Neuronal stem cell (in vitro differentiated cells): ENCODE measurements at regions not wholly inside any gene's neighbourhood (a gene's known extent, or its start where the extent isn't known, plus 50 kb on each side); places are given as distances from the start of the nearest gene placed in this dataset.

ENCODE experiments used
- DNase-seq: peaks from one replicate; pipeline ENCODE4 v3.0.0-alpha.2; 2013; ENCODE audit warnings: low spot score
- H2AFZ ChIP-seq: one replicate; pipeline ENCODE4 v1.6.1; 2013; ENCODE audit warnings: mild to moderate bottlenecking, low read length, inconsistent platforms
- H2AK5ac ChIP-seq: 2 replicates; pipeline ENCODE4 v1.6.1; 2013; ENCODE audit warnings: low read depth, mild to moderate bottlenecking, inconsistent platforms, low read length, moderate library complexity, mixed read lengths
- H2BK120ac ChIP-seq: 2 replicates; pipeline ENCODE4 v1.6.1; 2013; ENCODE audit warnings: low read depth, mild to moderate bottlenecking, inconsistent platforms, low read length, moderate library complexity, mixed read lengths
- H2BK12ac ChIP-seq: one replicate; pipeline ENCODE4 v1.6.1; 2013; ENCODE audit warnings: low read length, inconsistent platforms
- H2BK15ac ChIP-seq: 2 replicates; pipeline ENCODE4 v1.6.1; 2013; ENCODE audit warnings: mild to moderate bottlenecking, low read length, inconsistent platforms, mixed read lengths
- H2BK5ac ChIP-seq: one replicate; pipeline ENCODE4 v1.6.1; 2013; ENCODE audit warnings: inconsistent platforms, mild to moderate bottlenecking, low read length, moderate library complexity
- H3K14ac ChIP-seq: one replicate; pipeline ENCODE4 v1.6.1; 2013; ENCODE audit warnings: low read length, inconsistent platforms
- H3K18ac ChIP-seq: 2 replicates; pipeline ENCODE4 v1.6.1; 2013; ENCODE audit warnings: low read length, inconsistent platforms
- H3K23ac ChIP-seq: 2 replicates; pipeline ENCODE4 v1.6.1; 2013; ENCODE audit warnings: low read depth, mild to moderate bottlenecking, mixed read lengths, low read length, inconsistent platforms; ENCODE audit not compliant: poor library complexity
- H3K27ac ChIP-seq: replicated peaks from 3 replicates; pipeline ENCODE4 v1.5.1; 2013; ENCODE audit warnings: low read length, inconsistent platforms
- H3K27me3 ChIP-seq, 3 experiments: 2 replicates each; pipeline ENCODE4 v1.6.1; 2013; ENCODE audit warnings: low read length in 3 of 3, mild to moderate bottlenecking in 2 of 3, inconsistent platforms in 1 of 3, low read depth in 1 of 3, mixed read lengths in 1 of 3, moderate library complexity in 1 of 3; ENCODE audit not compliant: control insufficient read depth in 3 of 3, insufficient read depth in 3 of 3
- H3K36me3 ChIP-seq, 2 donors: replicated peaks in 1 of 2; 2 replicates each; pipeline ENCODE4 v1.6.1; 2013; ENCODE audit warnings: low read length in 2 of 2; ENCODE audit not compliant: control insufficient read depth in 2 of 2, insufficient read depth in 2 of 2
- H3K4ac ChIP-seq: 2 replicates; pipeline ENCODE4 v1.6.1; 2013; ENCODE audit warnings: inconsistent platforms, mild to moderate bottlenecking, low read length, moderate library complexity
- H3K4me1 ChIP-seq, 2 donors: 1 replicate in 1 of 2; 2 replicates in 1 of 2; pipeline ENCODE4 v1.6.1; 2013; ENCODE audit warnings: low read length in 2 of 2, low read depth in 1 of 2; ENCODE audit not compliant: control insufficient read depth in 2 of 2, insufficient read depth in 1 of 2
- H3K4me2 ChIP-seq: one replicate; pipeline ENCODE4 v1.6.1; 2013; ENCODE audit warnings: mild to moderate bottlenecking, low read length, inconsistent platforms; ENCODE audit not compliant: insufficient read depth, poor library complexity, severe bottlenecking
- H3K4me3 ChIP-seq, 2 donors: 2 replicates each; pipeline ENCODE4 v1.5.1; 2013; ENCODE audit warnings: low read length in 2 of 2, mild to moderate bottlenecking in 2 of 2, inconsistent platforms in 1 of 2, moderate library complexity in 1 of 2
- H3K79me1 ChIP-seq: one replicate; pipeline ENCODE4 v1.6.1; 2013; ENCODE audit warnings: low read depth, mild to moderate bottlenecking, inconsistent platforms, low read length, moderate library complexity
- H3K9ac ChIP-seq: one replicate; pipeline ENCODE4 v1.6.1; 2013; ENCODE audit warnings: mild to moderate bottlenecking, low read depth, low read length, inconsistent platforms; ENCODE audit not compliant: poor library complexity
- H3K9me3 ChIP-seq, 2 donors: replicated peaks in 1 of 2; 2 replicates each; pipeline versions ENCODE3 to v1.6.1; 2013; ENCODE audit warnings: low read length in 2 of 2, mild to moderate bottlenecking in 2 of 2, inconsistent platforms in 1 of 2, low read depth in 1 of 2, mixed read lengths in 1 of 2, moderate library complexity in 1 of 2; ENCODE audit not compliant: control insufficient read depth in 2 of 2, insufficient read depth in 1 of 2
- H4K8ac ChIP-seq: one replicate; pipeline ENCODE4 v1.6.1; 2013; ENCODE audit warnings: low read depth, mild to moderate bottlenecking, inconsistent platforms, low read length, moderate library complexity
- H4K91ac ChIP-seq: one replicate; pipeline ENCODE4 v1.6.1; 2013; ENCODE audit warnings: low read length, low read depth, mild to moderate bottlenecking, inconsistent platforms; ENCODE audit not compliant: poor library complexity
- WGBS, 2 donors: extraction: QIAGEN DNeasy Blood & Tissue Kit; methylation state at CpG; one replicate each; pipeline ENCODE4 v1.1.7; 2013; ENCODE audit warnings: missing lambda C conversion rate in 2 of 2, mixed read lengths in 1 of 2; ENCODE audit not compliant: insufficient read length in 2 of 2, insufficient replicate concordance in 1 of 2; ENCODE audit errors: extremely low coverage in 2 of 2; 5-methylcytosine and 5-hydroxymethylcytosine counted together

DNA sequence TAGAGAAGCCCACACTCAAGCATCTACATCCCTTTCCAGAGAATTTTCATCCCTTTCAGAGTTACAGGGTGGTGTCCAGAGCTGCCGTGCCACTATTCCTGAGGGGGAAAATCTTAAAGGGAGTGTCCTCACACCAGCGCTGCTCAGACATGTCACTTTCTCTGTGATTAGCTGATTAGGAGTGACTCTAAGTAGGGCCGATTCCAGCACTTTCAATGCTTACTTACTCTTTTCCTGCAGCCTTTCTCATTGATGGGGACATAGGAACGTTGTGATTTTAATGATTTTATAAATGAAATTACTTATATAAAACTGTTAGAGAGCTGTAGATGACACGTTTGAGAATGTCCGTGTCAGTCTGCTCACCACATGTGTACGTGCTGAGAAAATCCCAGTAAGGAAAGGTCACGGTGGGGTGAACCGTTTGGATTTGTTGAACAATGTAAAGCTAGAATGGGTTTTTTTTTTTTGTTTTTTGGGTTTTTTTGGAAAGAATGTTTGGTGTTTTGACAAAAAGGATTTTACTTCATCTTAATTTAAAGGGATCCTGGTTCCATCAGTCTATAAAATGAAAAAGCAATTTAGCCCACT lies 56.6 kb upstream of the SPATA13 start:
- Histone ChIP-seq H3K36me3 (no peaks in the 10 kb centered on the region), H3K27ac (no peak overlapping the region), H3K4me1 (peaks cover 16 to 25% of the 10 kb centered on the region in 2 donors), H4K91ac (no peak overlapping the region), H3K27me3 (no peaks in the 10 kb centered on the region), H2BK120ac (no peak overlapping the region), H3K18ac (no peak overlapping the region), H3K4me3 (no peak overlapping the region), H2AFZ (peak overlapping the region; percentile 67), H2BK15ac (no peak overlapping the region), H2BK5ac (no peak overlapping the region), H3K9ac (no peak overlapping the region), H3K4me2 (no peak overlapping the region), H2BK12ac (no peak overlapping the region), H2AK5ac (no peak overlapping the region), H3K23ac (no peak overlapping the region), H3K79me1 (no peaks in the 10 kb centered on the region), H3K14ac (no peak overlapping the region), H4K8ac (no peak overlapping the region), H3K4ac (no peak overlapping the region), H3K9me3 (no peaks in the 10 kb centered on the region)
- no peak for DNase-seq
- WGBS, 2 donors: no CpG with 5 or more reads among the region's 9 CpGs

DNA sequence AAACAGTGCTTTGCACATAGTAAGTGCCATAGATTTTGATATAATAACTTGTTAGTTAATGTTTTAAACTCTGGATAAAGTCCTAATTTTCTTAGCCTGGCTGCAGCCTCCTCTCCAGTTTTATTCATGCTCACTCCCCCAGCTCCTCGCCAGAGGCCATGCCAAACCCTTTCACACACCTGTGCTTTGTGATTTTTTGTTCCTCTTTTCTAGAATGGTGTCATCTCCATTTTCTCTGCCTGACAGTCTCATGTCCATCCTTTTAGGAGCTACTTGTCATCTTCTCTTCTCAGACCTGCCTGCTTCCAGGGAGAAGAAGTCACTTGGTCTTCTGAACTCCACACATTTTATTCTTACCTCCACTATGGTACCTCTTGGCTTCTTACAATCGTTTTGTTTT lies 55.8 kb upstream of the SPATA13 start:
- Histone ChIP-seq H2AFZ (no peak overlapping the region), H2BK12ac (no peak overlapping the region), H3K4me1 (peaks cover 13 to 18% of the 10 kb centered on the region in 2 donors), H3K23ac (no peak overlapping the region), H3K79me1 (no peaks in the 10 kb centered on the region), H3K27me3 (no peaks in the 10 kb centered on the region), H3K4me2 (no peak overlapping the region), H3K36me3 (no peaks in the 10 kb centered on the region), H3K14ac (no peak overlapping the region), H4K91ac (no peak overlapping the region), H2AK5ac (no peak overlapping the region), H2BK15ac (no peak overlapping the region), H3K9me3 (no peaks in the 10 kb centered on the region), H3K9ac (no peak overlapping the region), H3K27ac (no peak overlapping the region), H3K4ac (no peak overlapping the region), H2BK5ac (no peak overlapping the region), H4K8ac (no peak overlapping the region), H3K4me3 (no peak overlapping the region), H3K18ac (no peak overlapping the region), H2BK120ac (no peak overlapping the region)
- no CpG with 5 or more reads among the region's 2 CpGs for WGBS, 2 donors
- DNase-seq: no peak

DNA sequence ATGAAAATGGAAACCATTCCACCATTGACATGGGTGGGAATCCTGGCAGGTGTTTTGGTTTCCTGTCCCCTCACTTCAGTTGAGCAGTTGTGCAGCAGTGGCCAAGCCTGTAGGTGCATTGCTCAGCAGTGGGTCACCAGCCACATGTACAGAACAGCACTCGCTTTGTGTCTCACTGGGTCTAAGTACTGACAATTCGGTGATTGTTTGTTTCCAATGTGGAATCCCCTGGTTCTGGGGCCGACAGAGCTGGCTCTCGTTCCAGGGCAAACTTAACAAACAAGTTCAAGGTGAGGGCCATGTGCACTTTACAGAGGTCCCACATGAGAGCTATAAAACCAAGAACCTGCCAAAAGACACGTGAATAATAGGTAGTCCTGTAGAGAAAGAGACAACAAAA lies 54.1 kb upstream of the SPATA13 start:
- no peaks in the 10 kb centered on the region for H3K9me3 ChIP-seq
- H2AK5ac ChIP-seq: no peak overlapping the region
- peaks cover 10 to 18% of the 10 kb centered on the region in 2 donors for H3K4me1 ChIP-seq
- H3K4ac ChIP-seq: no peak overlapping the region
- no peak overlapping the region for H4K91ac ChIP-seq
- no peak overlapping the region for H3K9ac ChIP-seq
- no peak overlapping the region for H4K8ac ChIP-seq
- H3K27ac ChIP-seq: no peak overlapping the region
- H3K36me3 ChIP-seq: no peaks in the 10 kb centered on the region
- H3K4me3 ChIP-seq: no peak overlapping the region
- no peak overlapping the region for H2BK15ac ChIP-seq
- H3K79me1 ChIP-seq: no peaks in the 10 kb centered on the region
- H3K18ac ChIP-seq: peak overlapping the region; percentile 45
- DNase-seq: no peak
- no peak overlapping the region for H2AFZ ChIP-seq
- H3K4me2 ChIP-seq: no peak overlapping the region
- H2BK5ac ChIP-seq: no peak overlapping the region
- H2BK120ac ChIP-seq: no peak overlapping the region
- no CpG with 5 or more reads among the region's 5 CpGs for whole genome bisulfite sequencing, 2 donors
- H3K23ac ChIP-seq: no peak overlapping the region
- H3K14ac ChIP-seq: no peak overlapping the region
- H3K27me3 ChIP-seq: no peaks in the 10 kb centered on the region
- H2BK12ac ChIP-seq: no peak overlapping the region

DNA sequence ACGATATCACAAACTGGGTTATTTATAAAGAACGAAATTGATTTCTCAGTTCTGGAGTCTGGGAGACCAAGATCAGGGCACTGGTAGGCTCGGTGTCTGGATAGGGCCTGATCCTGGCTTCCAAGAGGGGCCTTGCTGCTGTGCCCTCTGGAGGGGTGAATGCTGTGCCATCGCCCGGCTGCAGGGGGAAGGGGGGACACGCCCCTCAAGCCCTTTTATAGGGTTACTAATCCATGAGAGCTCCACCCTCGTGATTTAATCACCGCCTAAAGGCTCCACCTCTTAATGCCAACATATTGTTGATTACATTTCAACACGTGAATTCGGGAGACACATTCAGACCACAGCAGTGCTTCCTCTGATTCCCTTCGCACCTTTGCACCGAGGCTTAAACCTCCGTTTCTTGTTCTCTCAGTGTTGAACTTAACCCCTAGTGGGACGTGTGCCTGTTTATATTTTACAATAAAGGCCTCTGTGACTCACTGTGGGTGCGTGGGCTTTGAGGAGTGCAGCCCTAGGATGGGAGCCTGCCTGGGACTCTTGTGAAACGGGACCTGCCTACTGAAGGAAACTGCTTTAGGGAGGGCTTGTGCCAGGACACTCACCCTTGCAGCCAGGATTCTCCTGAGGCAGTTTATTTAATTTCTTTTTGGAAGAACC lies 52.4 kb upstream of the SPATA13 start:
- H3K9ac ChIP-seq: no peak overlapping the region
- H3K9me3 ChIP-seq: no peaks in the 10 kb centered on the region
- no CpG with 5 or more reads among the region's 16 CpGs for WGBS, 2 donors

More for the DNA sequence above, 52.4 kb upstream of the SPATA13 start:
- Histone ChIP-seq H2AFZ (no peak overlapping the region), H3K4me2 (no peak overlapping the region), H2BK12ac (no peak overlapping the region), H3K79me1 (no peaks in the 10 kb centered on the region), H3K18ac (peak overlapping the region; percentile 79), H3K4me3 (no peak overlapping the region), H3K27ac (no peak overlapping the region), H4K91ac (no peak overlapping the region), H2BK120ac (no peak overlapping the region), H3K4me1 (peaks cover 10 to 18% of the 10 kb centered on the region in 2 donors), H3K27me3 (no peaks in the 10 kb centered on the region), H3K14ac (no peak overlapping the region), H3K36me3 (no peaks in the 10 kb centered on the region), H3K4ac (no peak overlapping the region), H2BK5ac (no peak overlapping the region), H4K8ac (no peak overlapping the region), H3K23ac (no peak overlapping the region), H2BK15ac (no peak overlapping the region), H2AK5ac (no peak overlapping the region)
- no peak for DNase-seq
